DOHH2 (cell line): ENCODE measurements at regions not wholly inside any gene's neighbourhood (a gene's known extent, or its start where the extent isn't known, plus 50 kb on each side); places are given as distances from the start of the nearest gene placed in this dataset.

Experiments used
- EZH2phosphoT487 ChIP-seq: fragments of 200-600 bp; sonication (generic); IDR thresholded peaks from 2 replicates; pipeline ENCODE4 v1.6.1; 2017; ENCODE audit warnings: borderline replicate concordance, mild to moderate bottlenecking, antibody characterized with exemption, low read length, moderate library complexity, mixed read lengths
- TF ChIP-seq, protein P1 (sequence below): fragments of 200-600 bp; sonication (generic); IDR thresholded peaks from one replicate; pipeline ENCODE4 v1.5.1; 2014; ENCODE audit warnings: antibody characterized with exemption, mild to moderate bottlenecking, low read depth, low read length; ENCODE audit not compliant: poor library complexity, severe bottlenecking

DNA sequence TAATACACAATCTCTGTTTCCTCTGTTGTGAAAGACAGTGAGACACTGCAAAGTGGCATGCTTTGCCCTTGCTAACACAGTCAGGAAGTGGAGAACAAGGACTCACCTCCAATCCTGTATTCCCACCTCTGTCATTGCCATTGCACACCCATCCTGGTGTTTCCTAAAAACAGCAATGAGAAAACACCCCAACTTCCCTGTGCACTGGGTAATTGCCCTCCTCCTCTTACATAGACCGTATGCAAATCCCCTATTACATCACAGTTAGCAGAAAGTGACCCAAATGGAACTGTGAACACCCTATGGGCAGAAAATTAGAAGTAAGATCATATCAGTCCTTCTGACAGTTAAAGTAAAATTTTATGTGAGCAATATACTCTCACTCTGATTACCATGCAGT lies 355.5 kb downstream of the BCL11B start:
- TF ChIP-seq, protein P1, sequence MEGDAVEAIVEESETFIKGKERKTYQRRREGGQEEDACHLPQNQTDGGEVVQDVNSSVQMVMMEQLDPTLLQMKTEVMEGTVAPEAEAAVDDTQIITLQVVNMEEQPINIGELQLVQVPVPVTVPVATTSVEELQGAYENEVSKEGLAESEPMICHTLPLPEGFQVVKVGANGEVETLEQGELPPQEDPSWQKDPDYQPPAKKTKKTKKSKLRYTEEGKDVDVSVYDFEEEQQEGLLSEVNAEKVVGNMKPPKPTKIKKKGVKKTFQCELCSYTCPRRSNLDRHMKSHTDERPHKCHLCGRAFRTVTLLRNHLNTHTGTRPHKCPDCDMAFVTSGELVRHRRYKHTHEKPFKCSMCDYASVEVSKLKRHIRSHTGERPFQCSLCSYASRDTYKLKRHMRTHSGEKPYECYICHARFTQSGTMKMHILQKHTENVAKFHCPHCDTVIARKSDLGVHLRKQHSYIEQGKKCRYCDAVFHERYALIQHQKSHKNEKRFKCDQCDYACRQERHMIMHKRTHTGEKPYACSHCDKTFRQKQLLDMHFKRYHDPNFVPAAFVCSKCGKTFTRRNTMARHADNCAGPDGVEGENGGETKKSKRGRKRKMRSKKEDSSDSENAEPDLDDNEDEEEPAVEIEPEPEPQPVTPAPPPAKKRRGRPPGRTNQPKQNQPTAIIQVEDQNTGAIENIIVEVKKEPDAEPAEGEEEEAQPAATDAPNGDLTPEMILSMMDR = no peak
- TF ChIP-seq EZH2phosphoT487 = no peak
